Inferior parietal cortex (tissue), 1 donor: ENCODE measurements at regions not wholly inside any gene's neighbourhood (a gene's known extent, or its start where the extent isn't known, plus 50 kb on each side); places are given as distances from the start of the nearest gene placed in this dataset.
"Not testable (repeated sequence)": the region's sequence is repeated elsewhere in the genome, so short reads cannot be mapped to it uniquely, and the experiment has no call there.

Experiments used
- DNase-seq: peaks from one replicate; pipeline ENCODE4 v3.0.0-alpha.2; 2016; ENCODE audit errors: extremely low spot score

DNA sequence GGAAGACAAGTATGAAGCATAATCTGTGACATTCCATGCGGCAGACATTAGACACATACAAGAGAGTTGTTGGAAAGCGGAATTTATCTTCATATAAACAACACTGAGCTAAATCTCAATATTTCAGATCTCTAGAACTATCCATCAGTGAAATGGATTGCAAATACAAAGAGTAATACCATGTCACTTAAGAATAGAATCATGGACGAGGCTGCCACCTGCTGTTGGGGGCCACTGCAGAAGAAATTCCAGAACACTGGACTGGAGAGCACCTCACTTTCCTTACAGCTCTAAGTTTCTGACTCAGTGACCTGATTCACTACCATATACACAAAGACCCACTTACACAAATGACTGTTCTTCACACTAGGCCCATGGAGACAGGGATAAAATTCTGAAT is 346.7 kb downstream of the OR4F29 start:
- DNase-seq, result not testable (repeated sequence)

GRCh38 chr1:99481-99880 is 352.0 kb downstream of the OR4F29 start:
- DNase-seq, result not testable (repeated sequence)

GRCh38 chr1:98811-99210 is 352.7 kb downstream of the OR4F29 start:
- DNase-seq, result not testable (repeated sequence)

GRCh38 chr1:91279-91678 is 360.2 kb downstream of the OR4F29 start:
- not testable (repeated sequence) for DNase-seq

DNA sequence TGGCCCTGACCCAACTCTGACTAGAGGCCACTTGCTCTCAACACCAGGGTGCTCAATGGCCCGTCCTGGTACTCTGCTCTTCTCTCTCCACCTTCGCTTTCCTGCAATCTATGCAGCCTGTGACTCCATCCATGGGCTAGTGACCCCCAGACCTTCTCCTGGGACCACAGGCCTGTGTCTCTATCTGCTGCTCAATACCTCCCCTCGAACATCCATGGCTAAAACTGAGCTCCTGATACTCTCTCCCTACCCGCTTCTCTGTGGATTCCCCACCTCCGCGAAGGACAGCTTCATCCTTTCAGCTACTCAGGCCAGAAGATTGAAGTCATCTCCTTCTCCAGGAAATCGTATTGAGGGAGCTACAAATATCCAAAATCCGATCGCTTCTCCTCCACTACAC is 363.4 kb downstream of the OR4F29 start:
- DNase-seq, result not testable (repeated sequence)

DNA sequence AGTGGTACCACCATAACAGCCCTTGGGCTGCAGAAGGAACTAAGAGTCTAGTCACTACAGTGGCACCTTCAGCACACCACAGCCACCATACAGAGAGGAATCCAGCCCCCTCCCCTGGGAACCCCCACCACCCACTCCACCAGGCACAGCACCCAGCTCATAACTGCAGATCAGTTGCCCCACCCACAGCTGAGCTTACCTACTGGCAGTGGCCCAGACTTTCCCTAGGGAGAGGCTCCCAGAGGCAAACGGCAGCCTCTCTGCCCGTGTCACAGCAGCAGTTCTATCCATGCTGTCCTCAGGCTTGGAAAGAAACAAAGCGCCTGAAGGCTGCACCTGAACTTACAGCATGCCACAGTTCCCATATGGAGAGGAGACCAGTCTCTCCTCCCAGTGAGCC is 372.3 kb downstream of the OR4F29 start:
- not testable (repeated sequence) for DNase-seq

GRCh38 chr1:65119-65518 is 386.4 kb downstream of the OR4F29 start, which contains the start of gene OR4F5:
OR4F5 (plus strand) TSS chr1:65419.
- DNase-seq, result not testable (repeated sequence)

DNA sequence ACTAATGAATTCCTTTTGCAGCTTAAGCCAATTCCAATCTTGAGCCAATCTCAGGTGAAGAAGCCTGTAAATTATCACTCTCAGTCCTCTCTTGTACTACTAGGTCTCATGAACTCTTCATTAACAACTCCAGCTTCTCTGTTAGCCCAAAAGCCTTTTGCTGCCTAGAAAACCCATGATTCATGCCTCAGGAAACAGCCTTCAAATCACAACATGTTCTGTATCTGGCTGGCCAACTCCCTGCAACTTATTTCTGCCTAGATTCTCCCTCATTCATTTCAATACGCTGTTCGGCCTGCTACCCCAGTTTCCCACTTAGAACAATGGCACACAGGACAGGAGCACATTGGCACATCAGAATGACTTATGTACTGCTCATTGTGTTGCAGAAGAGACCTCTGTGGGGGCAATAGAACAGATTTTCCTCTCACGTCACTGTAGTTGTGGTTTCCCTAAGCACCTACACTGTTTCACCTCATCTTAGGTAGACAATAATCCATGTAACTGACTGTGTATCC is 395.4 kb downstream of the OR4F29 start:
- DNase-seq, result not testable (repeated sequence)

DNA sequence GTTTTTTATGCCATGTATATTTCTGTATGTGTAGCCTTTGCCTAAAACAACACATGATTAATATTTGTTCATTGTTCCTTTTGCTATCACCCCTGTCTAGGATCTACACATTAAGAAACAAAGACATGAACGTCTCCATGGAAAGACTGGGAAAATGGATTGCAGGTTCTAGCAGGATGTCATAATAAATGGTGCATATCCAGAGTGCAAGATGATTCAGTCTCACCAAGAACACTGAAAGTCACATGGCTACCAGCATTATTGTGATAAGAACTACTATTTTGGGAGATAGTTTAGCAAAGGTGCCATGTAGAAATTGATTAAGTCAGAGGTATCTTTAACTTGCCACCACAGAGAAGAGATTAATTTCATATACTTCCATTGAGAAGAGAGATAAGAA is 398.3 kb downstream of the OR4F29 start:
- not testable (repeated sequence) for DNase-seq

GRCh38 chr1:41965-42466 is 409.5 kb downstream of the OR4F29 start:
- DNase-seq, result not testable (repeated sequence)

DNA sequence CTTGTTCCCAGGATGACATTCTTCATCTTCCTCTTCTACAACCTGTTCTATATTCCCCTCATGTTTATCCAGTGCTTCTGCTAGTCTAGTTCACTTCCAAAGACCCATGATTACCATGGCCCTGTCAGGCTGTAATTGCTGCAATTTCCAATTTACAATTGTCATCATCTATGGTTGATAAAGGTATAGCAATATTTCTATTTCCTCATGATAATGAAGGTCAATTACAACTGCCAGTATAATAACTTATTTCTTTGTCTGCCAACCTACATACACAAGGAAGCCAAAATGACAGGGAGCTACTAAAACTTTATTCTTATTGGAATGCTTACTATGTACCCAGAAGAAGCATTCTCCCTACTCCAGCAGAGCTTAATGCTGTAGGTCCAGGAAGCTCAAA is 410.3 kb downstream of the OR4F29 start:
- DNase-seq, result not testable (repeated sequence)

GRCh38 chr1:29183-29582 is 422.3 kb downstream of the OR4F29 start:
- not testable (repeated sequence) for DNase-seq

DNA sequence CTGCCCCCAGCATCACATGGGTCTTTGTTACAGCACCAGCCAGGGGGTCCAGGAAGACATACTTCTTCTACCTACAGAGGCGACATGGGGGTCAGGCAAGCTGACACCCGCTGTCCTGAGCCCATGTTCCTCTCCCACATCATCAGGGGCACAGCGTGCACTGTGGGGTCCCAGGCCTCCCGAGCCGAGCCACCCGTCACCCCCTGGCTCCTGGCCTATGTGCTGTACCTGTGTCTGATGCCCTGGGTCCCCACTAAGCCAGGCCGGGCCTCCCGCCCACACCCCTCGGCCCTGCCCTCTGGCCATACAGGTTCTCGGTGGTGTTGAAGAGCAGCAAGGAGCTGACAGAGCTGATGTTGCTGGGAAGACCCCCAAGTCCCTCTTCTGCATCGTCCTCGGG is 434.2 kb downstream of the OR4F29 start:
- not testable (repeated sequence) for DNase-seq

DNA sequence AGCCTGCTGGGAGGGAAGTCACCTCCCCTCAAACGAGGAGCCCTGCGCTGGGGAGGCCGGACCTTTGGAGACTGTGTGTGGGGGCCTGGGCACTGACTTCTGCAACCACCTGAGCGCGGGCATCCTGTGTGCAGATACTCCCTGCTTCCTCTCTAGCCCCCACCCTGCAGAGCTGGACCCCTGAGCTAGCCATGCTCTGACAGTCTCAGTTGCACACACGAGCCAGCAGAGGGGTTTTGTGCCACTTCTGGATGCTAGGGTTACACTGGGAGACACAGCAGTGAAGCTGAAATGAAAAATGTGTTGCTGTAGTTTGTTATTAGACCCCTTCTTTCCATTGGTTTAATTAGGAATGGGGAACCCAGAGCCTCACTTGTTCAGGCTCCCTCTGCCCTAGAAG is 435.5 kb downstream of the OR4F29 start:
- not testable (repeated sequence) for DNase-seq

DNA sequence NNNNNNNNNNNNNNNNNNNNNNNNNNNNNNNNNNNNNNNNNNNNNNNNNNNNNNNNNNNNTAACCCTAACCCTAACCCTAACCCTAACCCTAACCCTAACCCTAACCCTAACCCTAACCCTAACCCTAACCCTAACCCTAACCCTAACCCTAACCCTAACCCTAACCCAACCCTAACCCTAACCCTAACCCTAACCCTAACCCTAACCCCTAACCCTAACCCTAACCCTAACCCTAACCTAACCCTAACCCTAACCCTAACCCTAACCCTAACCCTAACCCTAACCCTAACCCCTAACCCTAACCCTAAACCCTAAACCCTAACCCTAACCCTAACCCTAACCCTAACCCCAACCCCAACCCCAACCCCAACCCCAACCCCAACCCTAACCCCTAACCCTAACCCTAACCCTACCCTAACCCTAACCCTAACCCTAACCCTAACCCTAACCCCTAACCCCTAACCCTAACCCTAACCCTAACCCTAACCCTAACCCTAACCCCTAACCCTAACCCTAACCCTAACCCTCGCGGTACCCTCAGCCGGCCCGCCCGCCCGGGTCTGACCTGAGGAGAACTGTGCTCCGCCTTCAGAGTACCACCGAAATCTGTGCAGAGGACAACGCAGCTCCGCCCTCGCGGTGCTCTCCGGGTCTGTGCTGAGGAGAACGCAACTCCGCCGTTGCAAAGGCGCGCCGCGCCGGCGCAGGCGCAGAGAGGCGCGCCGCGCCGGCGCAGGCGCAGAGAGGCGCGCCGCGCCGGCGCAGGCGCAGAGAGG is 441.3 kb downstream of the OR4F29 start:
- not testable (repeated sequence) for DNase-seq
